ENCODE measurements at regions not wholly inside any gene's neighbourhood (a gene's known extent, or its start where the extent isn't known, plus 50 kb on each side); places are given as distances from the start of the nearest gene placed in this dataset.

GRCh38 chr13:79767126-79767525 lies 286.2 kb downstream of the NDFIP2 start:
- TF ChIP-seq CTCF (IDR thresholded peaks at IDR 0.05; ENCODE audit: low read depth, low read length) = no peak

GRCh38 chr13:79765331-79765730 lies 284.4 kb downstream of the NDFIP2 start:
- no peak overlapping the region for H3K4me3 ChIP-seq (ENCODE audit: low read depth, low read length)
- TF ChIP-seq CTCF (IDR thresholded peaks at IDR 0.05; ENCODE audit: low read depth, low read length) = no peak

More at GRCh38 chr13:79767126-79767525, 286.2 kb downstream of the NDFIP2 start:
- H3K4me3 ChIP-seq (ENCODE audit: low read depth, low read length) = no peak overlapping the region

DNA sequence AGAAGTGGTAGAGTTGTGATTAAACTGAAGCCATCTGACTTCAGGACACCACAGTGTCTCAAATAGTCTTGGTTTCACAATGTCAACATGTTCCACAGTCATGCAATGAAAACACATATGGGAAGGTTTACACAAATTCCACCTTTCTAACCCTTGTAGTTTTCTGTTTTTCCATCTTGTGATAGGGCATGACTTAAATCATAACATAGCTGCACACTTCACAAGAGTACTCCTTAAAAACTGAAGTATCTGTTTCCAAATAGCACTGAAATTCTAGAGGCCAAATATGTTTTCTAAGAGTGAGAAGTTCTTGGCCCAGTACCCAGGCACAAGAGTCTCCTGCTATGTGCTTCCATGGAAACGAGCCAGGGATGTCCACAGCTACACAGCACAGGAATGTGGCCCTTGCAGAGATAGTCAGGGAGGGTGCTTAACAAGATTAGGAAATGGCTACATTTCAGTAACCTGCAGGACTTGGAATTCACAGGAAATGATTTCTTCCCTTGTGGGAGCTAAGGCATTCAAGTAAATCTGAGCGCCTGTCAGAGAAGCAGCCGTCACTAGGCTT lies 269.1 kb downstream of the NDFIP2 start:
- no peak overlapping the region for H3K4me3 ChIP-seq (ENCODE audit: low read depth, low read length)
- no peak for TF ChIP-seq CTCF (IDR thresholded peaks at IDR 0.05; ENCODE audit: low read depth, low read length)

DNA sequence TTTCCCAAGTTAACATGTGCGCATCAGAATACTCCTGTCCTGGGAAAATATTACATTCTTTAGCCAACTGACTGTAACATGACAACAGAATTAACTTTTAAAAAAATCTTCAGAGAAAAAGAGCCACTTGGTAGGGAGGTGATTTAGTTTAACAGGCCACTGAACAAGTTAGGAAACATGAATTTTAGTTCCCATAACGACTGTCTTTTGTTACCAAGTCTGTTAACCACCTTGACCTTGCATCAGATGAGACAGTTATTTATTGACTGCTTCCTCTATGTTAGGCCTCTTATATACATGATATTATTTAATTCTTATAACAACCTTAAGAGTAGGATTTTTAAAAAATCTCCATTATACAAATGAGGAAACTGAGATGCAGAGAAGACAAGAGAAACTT lies 268.6 kb downstream of the NDFIP2 start:
- no peak overlapping the region for H3K4me3 ChIP-seq (ENCODE audit: low read depth, low read length)
- TF ChIP-seq CTCF (IDR thresholded peaks at IDR 0.05; ENCODE audit: low read depth, low read length) = no peak

- no peak for TF ChIP-seq CTCF (IDR thresholded peaks at IDR 0.05; ENCODE audit: low read depth, low read length)
Measured at GRCh38 chr13:79745081-79745480, 264.1 kb downstream of the NDFIP2 start.

DNA sequence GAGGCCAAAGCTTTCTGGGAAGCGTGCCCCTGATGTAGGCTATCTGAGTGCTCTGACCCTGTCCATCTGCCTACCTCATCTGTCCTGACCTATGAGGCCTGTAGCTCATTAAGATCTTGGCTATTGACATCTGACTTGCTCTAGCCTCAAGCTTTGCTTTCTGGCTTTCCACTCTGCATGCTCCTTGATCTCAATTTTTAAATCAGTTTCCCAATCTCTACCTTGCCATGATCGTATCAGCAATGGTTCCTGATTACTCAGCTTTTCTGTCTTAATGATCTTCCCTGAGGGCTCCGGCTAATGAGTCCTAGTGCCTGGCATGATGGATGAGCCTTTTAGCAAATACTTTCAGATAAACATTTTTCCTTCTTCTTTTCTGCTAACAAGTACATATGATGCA lies 262.0 kb downstream of the NDFIP2 start:
- H3K4me3 ChIP-seq (ENCODE audit: low read depth, low read length) = no peak overlapping the region
- no peak for TF ChIP-seq CTCF (IDR thresholded peaks at IDR 0.05; ENCODE audit: low read depth, low read length)

More at GRCh38 chr13:79745081-79745480, 264.1 kb downstream of the NDFIP2 start:
- no peak overlapping the region for H3K4me3 ChIP-seq (ENCODE audit: low read depth, low read length)

DNA sequence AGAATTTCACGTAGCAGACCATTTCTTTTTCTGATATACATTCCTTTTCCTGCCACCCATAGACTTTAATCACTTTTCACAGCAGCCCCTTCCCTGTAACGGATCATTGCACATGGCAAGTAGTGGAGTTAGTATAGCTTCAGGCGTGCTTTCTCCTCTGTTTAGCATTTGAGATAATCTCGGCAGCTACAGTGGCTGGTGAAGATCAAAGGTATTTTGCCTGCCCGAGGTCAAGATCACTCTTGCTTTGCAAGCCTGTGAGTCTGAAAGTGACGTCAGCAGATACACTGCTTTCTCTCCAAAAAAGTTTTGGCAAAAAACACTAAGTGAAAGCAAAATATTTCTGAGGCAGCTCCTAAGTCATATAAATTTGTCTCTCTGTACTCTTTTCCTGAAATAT lies 260.0 kb downstream of the NDFIP2 start:
- no peak for TF ChIP-seq CTCF (IDR thresholded peaks at IDR 0.05; ENCODE audit: low read depth, low read length)
- H3K4me3 ChIP-seq (ENCODE audit: low read depth, low read length) = no peak overlapping the region

Measured in WI38 (cell line).